Mucosa of descending colon (tissue), 3 donors: ENCODE measurements at regions not wholly inside any gene's neighbourhood (a gene's known extent, or its start where the extent isn't known, plus 50 kb on each side); places are given as distances from the start of the nearest gene placed in this dataset.

Source experiments
- ATAC-seq: fragments of 200-7000 bp; cut with Tn5 transposase; one replicate; pipeline ENCODE4 v1.9.1; 2020; ENCODE audit warnings: mild to moderate bottlenecking, moderate library complexity
- DNase-seq, 3 donors: peaks; one replicate each; pipeline ENCODE4 v3.0.0-alpha.2; 2020
- H3K36me3 ChIP-seq: fragments of 200-600 bp; one replicate; pipeline ENCODE4 v1.8.0; 2021; ENCODE audit warnings: low read depth, mild to moderate bottlenecking
- H3K4me1 ChIP-seq: fragments of 200-600 bp; one replicate; pipeline ENCODE4 v1.8.0; 2021; ENCODE audit warnings: low read depth, mild to moderate bottlenecking
- H3K4me3 ChIP-seq: fragments of 200-600 bp; one replicate; pipeline ENCODE4 v1.8.0; 2021; ENCODE audit warnings: mild to moderate bottlenecking
- H3K9me3 ChIP-seq: fragments of 200-600 bp; one replicate; pipeline ENCODE4 v1.8.0; 2021; ENCODE audit warnings: mild to moderate bottlenecking
- intact Hi-C, 2 donors: fragments of 100-400 bp; cut with DNase I in 1 of 2; cut with micrococcal nuclease in 1 of 2; formaldehyde crosslinking; loops; one replicate each; pipeline versions ENCODE4 v1.11.0 to v1.11.1; 2022; cut with DNase I, micrococcal nuclease
- TF ChIP-seq, protein P1 (sequence below): fragments of 200-600 bp; IDR thresholded peaks from one replicate; pipeline ENCODE4 v1.8.0; 2022; ENCODE audit warnings: antibody characterized with exemption, mild to moderate bottlenecking
- donor health status: DM: no; HTN: no; CAD: no; lungs with moderate emphysema.
- donor health status: DM: no; HTN: no; CAD: no.
- donor health status: DM: no; HTN: yes; CAD: no.

DNA sequence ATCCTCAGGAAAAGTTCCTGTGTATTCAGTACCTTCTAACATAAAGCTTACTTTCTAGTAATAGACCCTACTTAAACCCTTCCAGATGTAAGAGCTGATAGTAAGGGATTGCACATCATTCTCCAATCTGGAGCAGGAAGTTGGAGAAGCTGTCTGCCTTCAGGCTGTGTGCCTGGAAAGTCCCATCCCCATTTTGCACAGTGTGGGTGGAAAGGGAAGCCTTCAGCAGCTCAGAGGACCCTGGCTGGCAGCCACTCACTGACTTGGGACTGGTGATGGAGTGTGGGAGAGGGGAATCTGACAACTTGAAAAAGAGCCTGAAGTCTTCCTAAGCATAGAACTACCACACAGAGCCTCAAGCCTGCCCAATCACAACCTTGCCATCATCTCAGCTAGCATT lies 164.1 kb upstream of the ADO start:
- DNase-seq (no peak), ATAC-seq (no peak)
- no peaks in the 10 kb centered on the region for H3K36me3 ChIP-seq
- intact Hi-C loops = no loop called here
- H3K4me3 ChIP-seq = no peak overlapping the region
- TF ChIP-seq, protein P1, sequence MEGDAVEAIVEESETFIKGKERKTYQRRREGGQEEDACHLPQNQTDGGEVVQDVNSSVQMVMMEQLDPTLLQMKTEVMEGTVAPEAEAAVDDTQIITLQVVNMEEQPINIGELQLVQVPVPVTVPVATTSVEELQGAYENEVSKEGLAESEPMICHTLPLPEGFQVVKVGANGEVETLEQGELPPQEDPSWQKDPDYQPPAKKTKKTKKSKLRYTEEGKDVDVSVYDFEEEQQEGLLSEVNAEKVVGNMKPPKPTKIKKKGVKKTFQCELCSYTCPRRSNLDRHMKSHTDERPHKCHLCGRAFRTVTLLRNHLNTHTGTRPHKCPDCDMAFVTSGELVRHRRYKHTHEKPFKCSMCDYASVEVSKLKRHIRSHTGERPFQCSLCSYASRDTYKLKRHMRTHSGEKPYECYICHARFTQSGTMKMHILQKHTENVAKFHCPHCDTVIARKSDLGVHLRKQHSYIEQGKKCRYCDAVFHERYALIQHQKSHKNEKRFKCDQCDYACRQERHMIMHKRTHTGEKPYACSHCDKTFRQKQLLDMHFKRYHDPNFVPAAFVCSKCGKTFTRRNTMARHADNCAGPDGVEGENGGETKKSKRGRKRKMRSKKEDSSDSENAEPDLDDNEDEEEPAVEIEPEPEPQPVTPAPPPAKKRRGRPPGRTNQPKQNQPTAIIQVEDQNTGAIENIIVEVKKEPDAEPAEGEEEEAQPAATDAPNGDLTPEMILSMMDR = no peak
- H3K4me1 ChIP-seq = peaks cover 2% of the 10 kb centered on the region
- no peaks in the 10 kb centered on the region for H3K9me3 ChIP-seq

DNA sequence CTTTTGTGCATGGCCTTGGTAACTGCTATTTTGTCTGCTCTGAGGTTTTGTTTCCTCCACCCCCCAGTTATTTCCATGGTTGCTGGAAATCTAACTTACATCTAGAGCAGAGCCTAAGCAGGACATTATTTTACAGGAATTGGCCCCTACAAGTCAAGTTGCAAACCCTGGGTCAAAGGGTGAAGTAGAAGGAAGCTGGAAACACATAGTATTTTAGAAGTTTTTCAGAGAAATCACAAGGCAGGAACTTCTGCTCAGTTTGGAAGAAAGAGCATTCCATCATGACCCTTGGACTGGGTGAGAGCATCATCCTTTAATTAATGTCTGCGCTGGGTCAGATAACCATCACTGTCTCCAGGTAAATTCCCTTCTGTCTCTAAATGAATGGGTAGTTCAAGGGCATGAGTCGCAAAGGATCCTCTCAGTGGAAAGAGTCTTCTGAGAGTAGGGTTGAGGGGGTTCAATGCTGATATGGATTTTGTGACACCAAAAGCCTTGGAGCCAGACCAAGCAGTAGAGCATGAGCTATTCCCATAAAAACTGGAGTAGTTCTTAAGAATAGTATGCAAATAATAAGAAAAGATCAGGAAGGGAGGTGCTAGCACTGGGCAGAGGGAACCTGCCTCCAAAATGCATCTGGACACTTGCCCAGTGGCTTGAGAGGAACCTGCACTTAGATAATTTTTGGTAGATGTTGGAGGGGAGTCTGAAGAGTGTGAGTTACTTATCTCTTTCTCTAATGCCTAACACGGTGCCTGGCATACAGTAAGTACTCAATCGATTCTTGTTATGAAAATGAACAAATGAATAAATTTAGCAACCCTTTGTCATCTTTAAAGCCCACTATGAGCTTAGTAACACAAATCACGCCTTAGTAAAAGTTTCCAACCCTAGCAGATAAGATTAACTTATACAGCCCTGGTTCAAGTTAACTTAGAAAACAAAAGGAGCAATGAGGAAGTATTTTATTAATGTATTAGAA lies 160.6 kb upstream of the ADO start:
- DNase-seq (no peak), ATAC-seq (no peak)
- intact Hi-C loops = no loop called here
- Histone ChIP-seq H3K4me1 (no peaks in the 10 kb centered on the region), H3K4me3 (no peak overlapping the region), H3K9me3 (no peaks in the 10 kb centered on the region), H3K36me3 (no peaks in the 10 kb centered on the region)
- TF ChIP-seq, protein P1 = no peak

DNA sequence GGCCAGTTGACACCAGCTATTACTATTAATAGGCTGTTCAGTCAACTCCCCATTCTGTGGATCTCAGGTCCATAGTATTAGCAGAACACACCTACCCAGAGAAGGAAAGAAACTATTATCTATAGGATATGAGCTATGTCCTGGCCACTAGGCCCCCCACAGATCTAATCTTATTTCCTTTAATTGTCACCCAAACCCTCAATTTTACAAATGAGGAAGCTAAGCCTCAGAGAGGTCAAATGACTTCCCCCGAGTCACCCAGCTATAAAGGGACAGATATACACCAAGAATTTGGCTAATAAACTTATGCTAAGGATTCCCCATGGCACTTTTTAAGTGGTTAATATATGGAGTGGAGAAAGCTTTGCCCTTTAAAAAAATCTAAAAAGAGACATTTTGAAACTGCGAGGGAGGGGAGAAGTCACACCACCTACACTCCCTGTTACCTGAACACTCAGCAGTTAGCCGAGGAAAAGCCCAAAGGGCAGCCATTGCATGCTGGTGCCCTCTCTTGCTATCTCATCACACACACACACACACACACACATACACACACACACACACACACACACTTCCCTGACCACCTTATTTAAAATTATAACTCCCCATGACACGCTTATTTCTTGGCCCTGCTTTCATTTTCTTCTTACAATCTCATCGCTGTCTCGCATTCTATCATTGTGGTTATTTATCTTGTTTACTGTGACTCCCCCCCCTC lies 157.0 kb upstream of the ADO start:
- H3K4me1 ChIP-seq = no peaks in the 10 kb centered on the region
- intact Hi-C loops = no loop called here
- no peak overlapping the region for H3K4me3 ChIP-seq
- DNase-seq (no peak), ATAC-seq (no peak)
- H3K36me3 ChIP-seq = no peaks in the 10 kb centered on the region
- no peaks in the 10 kb centered on the region for H3K9me3 ChIP-seq
- TF ChIP-seq, protein P1 = no peak

DNA sequence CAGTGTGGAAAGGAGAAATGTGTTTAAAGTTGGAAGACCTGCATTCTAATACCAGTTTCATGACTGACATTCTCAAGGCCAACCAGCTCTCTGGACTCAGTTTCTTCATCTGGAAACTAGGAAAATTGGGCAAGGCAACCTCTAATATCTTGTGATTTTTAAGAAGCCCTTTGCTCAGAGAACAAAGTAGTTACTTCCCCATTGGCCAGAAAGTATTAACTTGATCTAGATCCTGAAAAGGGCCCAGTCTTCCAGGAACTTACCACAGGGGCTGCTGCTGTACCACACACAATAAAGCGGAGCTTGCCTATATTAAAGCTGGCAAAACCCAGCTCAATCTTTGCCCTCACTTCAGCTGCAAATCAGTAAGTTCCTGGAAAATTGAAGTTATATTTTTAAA lies 155.6 kb upstream of the ADO start:
- ATAC-seq (no peak), DNase-seq (no peak)
- intact Hi-C loops = no loop called here
- Histone ChIP-seq H3K4me3 (no peak overlapping the region), H3K9me3 (no peaks in the 10 kb centered on the region), H3K36me3 (no peaks in the 10 kb centered on the region), H3K4me1 (no peaks in the 10 kb centered on the region)
- TF ChIP-seq, protein P1 = no peak

DNA sequence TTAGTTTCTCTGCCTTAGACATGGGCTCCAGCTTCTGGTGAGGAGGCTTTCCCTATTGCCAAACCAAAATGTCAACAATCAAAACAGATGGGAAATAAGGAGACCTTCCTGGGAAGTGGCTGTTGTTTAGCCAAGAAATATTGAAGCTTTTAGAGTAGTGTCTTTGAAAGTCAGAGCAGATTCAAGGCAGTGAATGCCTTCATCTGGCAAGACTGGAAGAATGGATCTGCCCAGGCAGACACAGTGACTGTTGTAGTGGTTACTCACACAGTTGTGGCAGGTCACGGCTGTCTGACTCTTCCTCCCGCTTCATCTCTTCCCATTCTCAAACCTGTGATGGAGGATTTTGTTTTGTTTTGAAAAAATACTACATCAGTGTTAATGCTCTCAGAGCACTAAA lies 154.1 kb upstream of the ADO start:
- no peak for ATAC-seq
- H3K4me1 ChIP-seq = no peaks in the 10 kb centered on the region
- no peaks in the 10 kb centered on the region for H3K9me3 ChIP-seq
- intact Hi-C loops = no loop called here
- no peak overlapping the region for H3K4me3 ChIP-seq
- TF ChIP-seq, protein P1 = no peak
- DNase-seq = no peak
- H3K36me3 ChIP-seq = no peaks in the 10 kb centered on the region
